Mesenchymal stem cell (in vitro differentiated cells and primary cell): ENCODE measurements at regions not wholly inside any gene's neighbourhood (a gene's known extent, or its start where the extent isn't known, plus 50 kb on each side); places are given as distances from the start of the nearest gene placed in this dataset.

Source experiments
- DNase-seq: peaks from one replicate; pipeline ENCODE4 v3.0.0-alpha.2; 2013
- H2AFZ ChIP-seq: one replicate; pipeline ENCODE4 v1.6.1; 2013; ENCODE audit warnings: low read depth, mild to moderate bottlenecking, control low read depth, inconsistent platforms, low read length, moderate library complexity
- H2AK5ac ChIP-seq: 2 replicates; pipeline ENCODE4 v1.6.1; 2013; ENCODE audit warnings: low read length, moderate library complexity, mild to moderate bottlenecking, inconsistent platforms; ENCODE audit not compliant: severe bottlenecking
- H2BK120ac ChIP-seq: one replicate; pipeline ENCODE4 v1.6.1; 2013; ENCODE audit warnings: low read depth, mild to moderate bottlenecking, inconsistent platforms, low read length, moderate library complexity
- H2BK12ac ChIP-seq, 2 experiments: one replicate each; pipeline ENCODE4 v1.6.1; 2013; ENCODE audit warnings: inconsistent platforms in 2 of 2, low read length in 2 of 2, mild to moderate bottlenecking in 2 of 2, moderate library complexity in 2 of 2, control low read depth in 1 of 2
- H2BK15ac ChIP-seq: one replicate; pipeline ENCODE4 v1.6.1; 2013; ENCODE audit warnings: mild to moderate bottlenecking, low read depth, inconsistent platforms; ENCODE audit not compliant: poor library complexity, severe bottlenecking
- H2BK5ac ChIP-seq: 2 replicates; pipeline ENCODE4 v1.6.1; 2013; ENCODE audit warnings: low read depth, mild to moderate bottlenecking, low read length, control low read depth, inconsistent platforms; ENCODE audit not compliant: poor library complexity, severe bottlenecking
- H3K14ac ChIP-seq, 2 experiments: one replicate each; pipeline ENCODE4 v1.6.1; 2013; ENCODE audit warnings: inconsistent platforms in 2 of 2, low read length in 2 of 2, control low read depth in 1 of 2, mild to moderate bottlenecking in 1 of 2, moderate library complexity in 1 of 2
- H3K18ac ChIP-seq, 2 experiments: one replicate each; pipeline ENCODE4 v1.6.1; 2013; ENCODE audit warnings: inconsistent platforms in 2 of 2, low read length in 2 of 2, control low read depth in 1 of 2, low read depth in 1 of 2, mild to moderate bottlenecking in 1 of 2
- H3K23ac ChIP-seq, 2 experiments: one replicate each; pipeline ENCODE4 v1.6.1; 2013; ENCODE audit warnings: inconsistent platforms in 2 of 2, low read length in 2 of 2, mild to moderate bottlenecking in 2 of 2, moderate library complexity in 2 of 2, control low read depth in 1 of 2
- H3K27ac ChIP-seq: 2 replicates; pipeline ENCODE4 v1.5.1; 2013; ENCODE audit warnings: mild to moderate bottlenecking, moderate library complexity, low read length, control low read depth, inconsistent platforms; ENCODE audit not compliant: poor library complexity, severe bottlenecking
- H3K27me3 ChIP-seq, 2 experiments: 2 replicates each; pipeline versions ENCODE4 v1.6.1 to v1.7.0; 2013; ENCODE audit warnings: low read length in 2 of 2, mild to moderate bottlenecking in 2 of 2, moderate library complexity in 2 of 2, control low read depth in 1 of 2, inconsistent platforms in 1 of 2; ENCODE audit not compliant: control insufficient read depth in 1 of 2, insufficient read depth in 1 of 2
- H3K36me3 ChIP-seq, 2 experiments: 2 replicates each; pipeline versions ENCODE4 v1.6.1 to v1.7.0; 2013; ENCODE audit warnings: low read length in 2 of 2, control low read depth in 1 of 2, inconsistent platforms in 1 of 2, low read depth in 1 of 2, mild to moderate bottlenecking in 1 of 2; ENCODE audit not compliant: insufficient read depth in 2 of 2, control insufficient read depth in 1 of 2
- H3K4ac ChIP-seq, 2 experiments: one replicate each; pipeline ENCODE4 v1.6.1; 2013; ENCODE audit warnings: inconsistent platforms in 2 of 2, low read length in 2 of 2, mild to moderate bottlenecking in 2 of 2, moderate library complexity in 2 of 2, control low read depth in 1 of 2, low read depth in 1 of 2
- H3K4me1 ChIP-seq: 2 replicates; pipeline ENCODE4 v1.6.1; 2013; ENCODE audit warnings: low read depth, low read length, control low read depth; ENCODE audit not compliant: control insufficient read depth, insufficient read depth
- H3K4me2 ChIP-seq: 2 replicates; pipeline ENCODE4 v1.6.1; 2013; ENCODE audit warnings: low read length, mild to moderate bottlenecking, inconsistent platforms; ENCODE audit not compliant: poor library complexity, severe bottlenecking
- H3K4me3 ChIP-seq, 2 experiments: 2 replicates each; pipeline versions ENCODE4 v1.5.1 to v1.7.0; 2013; ENCODE audit warnings: low read length in 2 of 2, mild to moderate bottlenecking in 2 of 2, control low read depth in 1 of 2, low read depth in 1 of 2; ENCODE audit not compliant: insufficient read depth in 1 of 2
- H3K79me1 ChIP-seq: replicated peaks from 2 replicates; pipeline ENCODE4 v1.6.1; 2013; ENCODE audit warnings: mild to moderate bottlenecking, control low read depth, low read length, inconsistent platforms; ENCODE audit not compliant: poor library complexity, severe bottlenecking
- H3K9ac ChIP-seq: 2 replicates; pipeline ENCODE4 v1.7.0; 2013; ENCODE audit warnings: mild to moderate bottlenecking, low read length, moderate library complexity
- H3K9me3 ChIP-seq: 2 replicates; pipeline ENCODE4 v1.7.0; 2013; ENCODE audit warnings: mild to moderate bottlenecking, low read length; ENCODE audit not compliant: control insufficient read depth
- H4K8ac ChIP-seq: one replicate; pipeline ENCODE4 v1.6.1; 2013; ENCODE audit warnings: inconsistent platforms, mild to moderate bottlenecking, low read length, moderate library complexity
- H4K91ac ChIP-seq: one replicate; pipeline ENCODE4 v1.6.1; 2013; ENCODE audit warnings: mild to moderate bottlenecking, low read length, inconsistent platforms
- WGBS: methylation state at CpG from one replicate; pipeline ENCODE4 v1.1.7; 2013; ENCODE audit warnings: mixed read lengths; 5-methylcytosine and 5-hydroxymethylcytosine counted together

DNA sequence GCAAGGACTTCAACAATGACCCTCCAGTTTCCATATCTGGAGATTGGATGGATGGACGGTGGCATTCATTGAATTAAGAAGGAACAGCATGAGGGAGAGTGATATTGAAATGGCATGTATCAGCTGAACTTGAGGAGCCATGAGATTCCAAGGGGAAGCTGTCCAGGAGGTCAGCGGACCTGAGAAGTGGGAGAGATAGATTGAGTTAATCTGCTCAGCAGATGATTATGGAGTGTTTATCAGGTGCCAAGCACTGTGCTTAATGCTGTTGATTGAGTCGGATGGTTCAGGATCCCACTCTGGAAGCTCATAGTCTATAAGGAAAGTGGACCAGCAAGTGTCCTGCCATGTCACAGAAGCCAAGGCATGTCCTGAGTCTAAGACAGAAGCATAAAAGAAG, 581.3 kb downstream of the INSC start:
- Histone ChIP-seq H3K18ac (no peak overlapping the region), H3K4me3 (no peak overlapping the region), H3K79me1 (no peaks in the 10 kb centered on the region), H3K27ac (no peak overlapping the region), H2BK12ac (no peak overlapping the region), H3K4ac (no peak overlapping the region), H2BK5ac (no peak overlapping the region), H4K8ac (no peak overlapping the region), H3K4me2 (no peak overlapping the region), H2BK120ac (no peak overlapping the region), H3K9me3 (peaks cover 14% of the 10 kb centered on the region), H2BK15ac (no peak overlapping the region), H3K4me1 (no peaks in the 10 kb centered on the region), H3K27me3 (peaks cover 0 to 64% of the 10 kb centered on the region in 2 experiments), H4K91ac (no peak overlapping the region), H3K9ac (no peak overlapping the region), H3K14ac (no peak overlapping the region), H3K36me3 (no peaks in the 10 kb centered on the region), H2AK5ac (no peak overlapping the region), H3K23ac (no peak overlapping the region), H2AFZ (no peak overlapping the region)
- 63% methylated on average over 3 of the region's 3 CpGs for WGBS
- no peak for DNase-seq

DNA sequence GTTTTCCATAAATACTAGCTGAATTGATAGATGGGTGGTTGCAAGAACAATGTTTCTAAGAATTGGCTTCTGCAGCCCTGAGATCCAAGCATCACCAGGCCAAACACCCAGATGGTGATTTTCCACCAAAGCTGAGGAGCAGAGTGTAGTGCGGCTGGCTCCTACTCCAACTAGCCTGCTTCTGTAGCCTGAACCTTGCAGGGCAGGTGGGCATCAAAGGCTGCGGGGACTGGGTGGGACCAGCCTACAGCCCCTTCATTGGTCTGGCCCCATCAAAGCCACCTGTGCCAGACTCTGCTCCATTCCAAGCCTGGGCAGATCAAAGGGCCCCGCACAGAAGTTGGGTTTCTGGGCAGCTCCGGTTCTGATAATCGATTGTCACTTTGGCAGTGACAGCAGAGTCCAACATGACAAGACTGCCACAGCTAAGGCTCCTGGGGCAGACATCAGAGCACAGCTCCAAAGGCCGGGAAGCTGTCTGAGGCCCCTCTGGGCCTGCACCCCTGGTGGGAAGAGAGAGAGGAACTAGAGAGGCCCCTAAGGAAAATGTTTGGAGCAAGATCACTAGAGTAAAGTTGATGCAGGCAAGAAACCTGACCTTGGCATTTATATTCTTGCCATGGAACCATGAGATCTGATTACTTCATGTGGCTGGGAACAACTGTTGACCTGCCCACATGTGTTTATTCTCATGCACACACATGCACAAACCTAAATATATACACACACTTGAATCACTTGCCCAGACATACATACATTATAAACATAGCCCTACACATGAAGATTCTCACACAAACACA, 582.9 kb downstream of the INSC start:
- no peak overlapping the region for H3K4me2 ChIP-seq
- H3K4me1 ChIP-seq, result no peaks in the 10 kb centered on the region
- no peak overlapping the region for H2BK120ac ChIP-seq
- DNase-seq, result no peak
- no peaks in the 10 kb centered on the region for H3K36me3 ChIP-seq
- no peak overlapping the region for H2BK12ac ChIP-seq
- no peak overlapping the region for H2BK15ac ChIP-seq
- peak overlapping the region in 1 of 2 experiments; percentile 41 for H3K18ac ChIP-seq
- no peaks in the 10 kb centered on the region for H3K79me1 ChIP-seq
- H3K4ac ChIP-seq, result no peak overlapping the region
- no peak overlapping the region for H3K9ac ChIP-seq
- no peak overlapping the region for H4K8ac ChIP-seq
- no peak overlapping the region for H3K4me3 ChIP-seq
- peak overlapping the region; percentile 23 for H2AFZ ChIP-seq
- H3K27me3 ChIP-seq, result peaks cover 0 to 56% of the 10 kb centered on the region in 2 experiments
- H4K91ac ChIP-seq, result no peak overlapping the region
- H3K9me3 ChIP-seq, result peaks cover under 1% of the 10 kb centered on the region
- no peak overlapping the region for H3K23ac ChIP-seq
- H3K14ac ChIP-seq, result no peak overlapping the region
- 99% methylated on average over 6 of the region's 6 CpGs for WGBS
- H2BK5ac ChIP-seq, result no peak overlapping the region
- no peak overlapping the region for H2AK5ac ChIP-seq
- no peak overlapping the region for H3K27ac ChIP-seq

- Histone ChIP-seq H2AK5ac (no peak overlapping the region), H3K4me1 (no peaks in the 10 kb centered on the region), H3K4me2 (no peak overlapping the region), H3K14ac (no peak overlapping the region), H3K23ac (no peak overlapping the region), H3K9ac (no peak overlapping the region), H3K36me3 (no peaks in the 10 kb centered on the region), H3K79me1 (no peaks in the 10 kb centered on the region), H3K4me3 (no peak overlapping the region), H3K27ac (no peak overlapping the region), H4K8ac (no peak overlapping the region), H2BK12ac (no peak overlapping the region), H3K4ac (no peak overlapping the region), H3K9me3 (no peaks in the 10 kb centered on the region), H2BK5ac (no peak overlapping the region), H2AFZ (no peak overlapping the region), H2BK120ac (no peak overlapping the region), H4K91ac (no peak overlapping the region), H3K27me3 (peaks cover 0 to 49% of the 10 kb centered on the region in 2 experiments), H2BK15ac (peak overlapping the region; percentile 86), H3K18ac (no peak overlapping the region)
- no peak for DNase-seq
- WGBS, result 87% methylated on average over 2 of the region's 3 CpGs
These were observed 584.1 kb downstream of the INSC start for GRCh38 chr11:15698855-15699254.

GRCh38 chr11:15699978-15700377, 585.3 kb downstream of the INSC start:
- Histone ChIP-seq H4K91ac (peak overlapping the region; percentile 62), H3K79me1 (no peaks in the 10 kb centered on the region), H3K4ac (no peak overlapping the region), H3K27me3 (peaks cover 0 to 40% of the 10 kb centered on the region in 2 experiments), H2AFZ (no peak overlapping the region), H3K4me3 (no peak overlapping the region), H3K9me3 (peaks cover 7% of the 10 kb centered on the region), H3K36me3 (no peaks in the 10 kb centered on the region), H3K18ac (no peak overlapping the region), H3K27ac (no peak overlapping the region), H2BK5ac (no peak overlapping the region), H3K9ac (no peak overlapping the region), H2AK5ac (no peak overlapping the region), H3K4me1 (no peaks in the 10 kb centered on the region), H3K23ac (no peak overlapping the region), H2BK15ac (no peak overlapping the region), H3K4me2 (no peak overlapping the region), H3K14ac (no peak overlapping the region), H2BK12ac (no peak overlapping the region), H4K8ac (no peak overlapping the region), H2BK120ac (no peak overlapping the region)
- DNase-seq, result no peak
- 96% methylated on average over 3 of the region's 3 CpGs for WGBS
